GM12878 (cell line): ENCODE measurements at regions not wholly inside any gene's neighbourhood (a gene's known extent, or its start where the extent isn't known, plus 50 kb on each side); places are given as distances from the start of the nearest gene placed in this dataset.

Experiments used
- ATAC-seq: fragments of 200-7000 bp; cut with Tn5 transposase; 3 replicates; pipeline ENCODE4 v1.9.1; 2020; ENCODE audit warnings: mild to moderate bottlenecking, moderate library complexity
- BruUV-seq: library from RNA; stranded (reverse); fragments of 400-500 nt; replicated peaks from 2 replicates; lab custom pipeline; 2021; lab: Mats Ljungman, UMichigan
- CTCF ChIA-PET: fragments of 300-600 bp; sonication (Branson Sonifier 250); formaldehyde crosslinking; extraction: SDS; loops from one replicate; lab custom pipeline; 2021; ENCODE audit warnings: inconsistent platforms; lab: Yijun Ruan, JAX
- POLR2A ChIA-PET: fragments of 350-600 bp; formaldehyde crosslinking; extraction: SDS; loops from one replicate; lab custom pipeline; 2021; ENCODE audit warnings: inconsistent platforms; lab: Charles Lee
- RAD21 ChIA-PET: fragments of 300-600 bp; sonication (Branson Sonifier 250); formaldehyde crosslinking; loops from one replicate; lab custom pipeline; 2023; ENCODE audit warnings: antibody characterized with exemption; ENCODE audit not compliant: unreplicated experiment; lab: Charles Lee
- SMC1A ChIA-PET: fragments of 300-600 bp; sonication (Branson Sonifier 250); formaldehyde crosslinking; loops from one replicate; lab custom pipeline; 2023; ENCODE audit not compliant: unreplicated experiment, uncharacterized antibody; lab: Charles Lee
- DNase-seq: peaks from one replicate; pipeline ENCODE4 v3.0.0-alpha.2; 2011; ENCODE audit warnings: low read depth, low spot score
- FAIRE-seq: peaks from 3 replicates; lab custom pipeline; 2011; peaks lifted over from hg19 to GRCh38; lab: Jason Lieb, UNC
- H2AFZ ChIP-seq: 2 replicates; pipeline ENCODE4 v1.6.0; 2011; ENCODE audit warnings: low read depth, low read length, control low read depth; ENCODE audit not compliant: control insufficient read depth
- H3K27ac ChIP-seq: 2 replicates; pipeline ENCODE4 v1.5.1; 2011; ENCODE audit warnings: control low read depth; ENCODE audit not compliant: control insufficient read depth, insufficient read depth
- H3K27me3 ChIP-seq, 2 experiments: replicated peaks in 1 of 2; 2 replicates each; pipeline versions ENCODE4 v1.6.0 to v1.6.1; 2011; ENCODE audit warnings: low read length in 1 of 2; ENCODE audit not compliant: control insufficient read depth in 2 of 2, insufficient read depth in 2 of 2
- H3K36me3 ChIP-seq, 2 experiments: 2 replicates each; pipeline ENCODE4 v1.5.1; 2011; ENCODE audit warnings: low read length in 1 of 2; ENCODE audit not compliant: control insufficient read depth in 2 of 2, insufficient read depth in 2 of 2
- H3K4me1 ChIP-seq: 2 replicates; pipeline ENCODE4 v1.6.1; 2011; ENCODE audit warnings: mild to moderate bottlenecking, low read length, moderate library complexity, mixed read lengths; ENCODE audit not compliant: control insufficient read depth, insufficient read depth
- H3K4me2 ChIP-seq: 2 replicates; pipeline ENCODE4 v1.6.0; 2011; ENCODE audit warnings: control low read depth; ENCODE audit not compliant: control insufficient read depth, insufficient read depth
- H3K4me3 ChIP-seq: fragments of 200-600 bp; sonication (generic); 2 replicates; pipeline ENCODE4 v1.5.1; 2016
- H3K79me2 ChIP-seq: 2 replicates; pipeline ENCODE4 v1.6.0; 2011; ENCODE audit warnings: low read length; ENCODE audit not compliant: control insufficient read depth, insufficient read depth
- H3K9ac ChIP-seq: 2 replicates; pipeline ENCODE4 v1.8.0; 2011; ENCODE audit warnings: low read length, control low read depth, mixed read lengths; ENCODE audit not compliant: control insufficient read depth, insufficient read depth
- H3K9me3 ChIP-seq: replicated peaks from 3 replicates; pipeline ENCODE4 v1.5.1; 2011; ENCODE audit warnings: mild to moderate bottlenecking, low read length; ENCODE audit not compliant: control insufficient read depth, insufficient read depth
- H4K20me1 ChIP-seq: 2 replicates; pipeline ENCODE4 v1.6.0; 2011; ENCODE audit not compliant: control insufficient read depth, insufficient read depth
- BRCA1 ChIP-seq: IDR thresholded peaks from 2 replicates; pipeline ENCODE4 v1.6.1; 2011; ENCODE audit warnings: low read depth, low read length, improper control_type of control experiment
- FOXK2 ChIP-seq: fragments of 450-650 bp; IDR thresholded peaks from 2 replicates; pipeline ENCODE4 v1.6.1; 2017; ENCODE audit warnings: mild to moderate bottlenecking, moderate library complexity
- MEF2B ChIP-seq: fragments of 450-650 bp; IDR thresholded peaks from 2 replicates; pipeline ENCODE4 v1.6.1; 2018; ENCODE audit warnings: mild to moderate bottlenecking, moderate library complexity; ENCODE audit not compliant: partially characterized antibody, poor library complexity, severe bottlenecking
- MTA3 ChIP-seq: IDR thresholded peaks from 2 replicates; pipeline ENCODE4 v1.6.1; 2012; ENCODE audit warnings: low read length, inconsistent platforms, borderline replicate concordance
- NFYB ChIP-seq: IDR thresholded peaks from 2 replicates; pipeline ENCODE4 v1.6.1; 2011; ENCODE audit warnings: low read depth, mild to moderate bottlenecking, low read length, improper control_type of control experiment, moderate library complexity; ENCODE audit not compliant: insufficient read depth
- POU2F2 ChIP-seq: IDR thresholded peaks from 3 replicates; pipeline ENCODE4 v1.6.1; 2011; ENCODE audit warnings: low read depth, mild to moderate bottlenecking, low read length, borderline replicate concordance
- RELA ChIP-seq: fragments of 450-650 bp; IDR thresholded peaks from 2 replicates; pipeline ENCODE4 v1.8.0; 2014; ENCODE audit warnings: borderline replicate concordance; ENCODE audit not compliant: partially characterized antibody
- SP1 ChIP-seq: IDR thresholded peaks from one replicate; pipeline ENCODE4 v1.6.1; 2011; ENCODE audit warnings: low read depth, low read length
- TARDBP ChIP-seq: IDR thresholded peaks from 2 replicates; pipeline ENCODE4 v1.6.1; 2016; ENCODE audit warnings: borderline replicate concordance
- WGBS: methylation state at CpG from one replicate; pipeline ENCODE4 v1.1.6; 2016; ENCODE audit warnings: low lambda C conversion rate; ENCODE audit not compliant: insufficient replicate concordance, insufficient coverage; ENCODE audit errors: missing lambda C conversion rate; 5-methylcytosine and 5-hydroxymethylcytosine counted together
- in situ Hi-C: fragments of 300-500 bp; cut with MboI; formaldehyde crosslinking; loops from 9 replicates; pipeline ENCODE4 v1.14.3; 2018; ENCODE audit warnings: mixed read lengths
- intact Hi-C: fragments of 100-400 bp; cut with micrococcal nuclease; formaldehyde crosslinking; loops from one replicate; pipeline ENCODE4 v1.14.2; 2022; ENCODE audit not compliant: unreplicated experiment
- TF ChIP-seq, protein P1 (sequence below): IDR thresholded peaks from 2 replicates; pipeline ENCODE4 v1.6.1; 2011; ENCODE audit warnings: borderline replicate concordance, low read depth, mild to moderate bottlenecking, moderate library complexity, low read length; ENCODE audit not compliant: insufficient read depth, poor library complexity, severe bottlenecking

DNA sequence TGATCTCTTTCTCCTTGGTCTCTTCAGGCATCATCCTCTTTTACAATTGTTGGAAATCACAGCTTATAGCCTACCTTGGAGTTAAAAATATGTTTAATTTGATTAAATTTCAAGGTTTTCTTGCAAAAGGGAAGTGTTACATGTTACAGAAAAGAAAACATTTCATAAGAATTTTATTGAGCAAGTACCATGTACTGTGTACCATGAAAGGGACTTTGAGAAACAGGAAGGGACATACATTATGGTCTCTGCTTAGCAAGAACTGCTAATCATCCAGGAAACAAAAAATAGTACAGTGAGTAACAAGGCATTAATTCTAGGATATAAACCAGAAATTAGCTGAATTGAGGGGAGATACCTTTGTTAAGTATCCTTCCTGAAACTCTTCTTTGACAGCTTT, 145.3 kb upstream of the SPACA1 start (continued):
- no peak for TF ChIP-seq MTA3

DNA sequence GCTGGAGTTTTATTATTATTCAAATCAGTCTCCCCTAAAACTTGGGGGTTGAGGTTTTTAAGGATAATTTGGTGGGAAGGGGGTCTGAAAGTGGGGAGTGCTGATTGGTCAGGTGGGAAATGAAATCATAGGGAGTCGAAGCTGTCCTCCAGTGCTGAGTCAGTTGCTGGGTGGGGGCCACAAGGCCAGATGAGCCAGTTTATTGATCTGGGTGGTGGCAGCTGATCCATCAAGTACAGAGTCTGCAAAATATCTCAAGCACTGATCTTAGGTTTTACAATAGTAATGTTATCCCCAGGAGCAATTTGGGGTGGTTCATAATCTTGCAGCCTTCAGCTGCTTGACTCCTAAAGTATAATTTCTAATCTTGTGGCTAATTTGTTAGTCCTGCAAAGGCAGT, 146.0 kb upstream of the SPACA1 start:
- Histone ChIP-seq H4K20me1 (no peaks in the 10 kb centered on the region), H3K9ac (no peak overlapping the region), H2AFZ (no peak overlapping the region), H3K9me3 (no peaks in the 10 kb centered on the region), H3K4me1 (peaks cover 37% of the 10 kb centered on the region), H3K36me3 (no peaks in the 10 kb centered on the region), H3K27me3 (no peaks in the 10 kb centered on the region), H3K4me2 (no peak overlapping the region), H3K27ac (no peak overlapping the region), H3K79me2 (no peaks in the 10 kb centered on the region), H3K4me3 (no peak overlapping the region)
- TF ChIP-seq MEF2B (no peak), NFYB (no peak), FOXK2 (no peak), RELA (no peak), BRCA1 (no peak), TARDBP (no peak), SP1 (no peak), POU2F2 (no peak)
- TF ChIP-seq, protein P1, sequence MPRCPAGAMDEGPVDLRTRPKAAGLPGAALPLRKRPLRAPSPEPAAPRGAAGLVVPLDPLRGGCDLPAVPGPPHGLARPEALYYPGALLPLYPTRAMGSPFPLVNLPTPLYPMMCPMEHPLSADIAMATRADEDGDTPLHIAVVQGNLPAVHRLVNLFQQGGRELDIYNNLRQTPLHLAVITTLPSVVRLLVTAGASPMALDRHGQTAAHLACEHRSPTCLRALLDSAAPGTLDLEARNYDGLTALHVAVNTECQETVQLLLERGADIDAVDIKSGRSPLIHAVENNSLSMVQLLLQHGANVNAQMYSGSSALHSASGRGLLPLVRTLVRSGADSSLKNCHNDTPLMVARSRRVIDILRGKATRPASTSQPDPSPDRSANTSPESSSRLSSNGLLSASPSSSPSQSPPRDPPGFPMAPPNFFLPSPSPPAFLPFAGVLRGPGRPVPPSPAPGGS, result no peak
- DNase-seq, result no peak
- no TSS peak for BruUV-seq
- ATAC-seq, result no peak
- WGBS, result 93% methylated on average over 1 of the region's 1 CpG
- RAD21 ChIA-PET, result interaction anchor here (1.0 to 1.3 kb wide), 2 partner anchors 20 to 69 kb away, joined by 3 to 4 read pairs; no protein-coding TSS in a partner anchor
- intact Hi-C loops (no loop called here), in situ Hi-C loops (no loop called here)
- POLR2A ChIA-PET, result interaction anchor here (0.5 to 1.7 kb wide), 3 partner anchors 11 to 141 kb away, joined by 3 to 4 read pairs (median 3); no protein-coding TSS in a partner anchor
- CTCF ChIA-PET, result interaction anchor here (1.2 to 1.3 kb wide), 3 partner anchors 28 to 76 kb away, joined by 3 read pairs; no protein-coding TSS in a partner anchor
- SMC1A ChIA-PET, result interaction anchor here (1.1 to 12.3 kb wide), 5 partner anchors 8 to 69 kb away, joined by 3 to 203 read pairs (median 6); no protein-coding TSS in a partner anchor
- no peak for FAIRE-seq
